Liver (tissue), 8 donors: ENCODE measurements at regions not wholly inside any gene's neighbourhood (a gene's known extent, or its start where the extent isn't known, plus 50 kb on each side); places are given as distances from the start of the nearest gene placed in this dataset.

Source experiments
- DNase-seq: peaks from one replicate; pipeline ENCODE4 v3.0.0-alpha.2; 2017; ENCODE audit warnings: low spot score
- H3K27ac ChIP-seq, 2 donors: one replicate each; pipeline ENCODE4 v1.7.0; 2013; ENCODE audit warnings: inconsistent platforms in 2 of 2, low read length in 2 of 2, control low read depth in 1 of 2, low read depth in 1 of 2, mild to moderate bottlenecking in 1 of 2
- H3K27me3 ChIP-seq, 4 donors: one replicate each; pipeline versions ENCODE4 v1.6.1 to v1.7.0; 2013; ENCODE audit warnings: low read length in 3 of 4, inconsistent platforms in 1 of 4, mild to moderate bottlenecking in 1 of 4, moderate library complexity in 1 of 4; ENCODE audit not compliant: control insufficient read depth in 4 of 4, insufficient read depth in 4 of 4
- H3K36me3 ChIP-seq, 4 donors: one replicate each; pipeline versions ENCODE4 v1.6.1 to v1.7.0; 2013; ENCODE audit warnings: low read length in 3 of 4, mild to moderate bottlenecking in 3 of 4, low read depth in 1 of 4, moderate library complexity in 1 of 4; ENCODE audit not compliant: control insufficient read depth in 4 of 4, insufficient read depth in 3 of 4
- H3K4me1 ChIP-seq, 4 donors: one replicate each; pipeline versions ENCODE4 v1.6.1 to v1.7.0; 2013; ENCODE audit warnings: low read length in 3 of 4, mild to moderate bottlenecking in 3 of 4, moderate library complexity in 1 of 4; ENCODE audit not compliant: control insufficient read depth in 4 of 4, insufficient read depth in 4 of 4
- H3K4me3 ChIP-seq, 3 donors: one replicate each; pipeline versions ENCODE4 v1.6.1 to v1.7.0; 2013; ENCODE audit warnings: low read length in 3 of 3, control low read depth in 1 of 3, low read depth in 1 of 3, mild to moderate bottlenecking in 1 of 3
- H3K9ac ChIP-seq, 2 donors: one replicate each; pipeline ENCODE4 v1.7.0; 2013; ENCODE audit warnings: low read length in 2 of 2, mild to moderate bottlenecking in 2 of 2, moderate library complexity in 2 of 2, control low read depth in 1 of 2, low read depth in 1 of 2
- H3K9me3 ChIP-seq, 4 donors: one replicate each; pipeline versions ENCODE4 v1.6.1 to v1.7.0; 2013; ENCODE audit warnings: low read length in 3 of 4; ENCODE audit not compliant: control insufficient read depth in 4 of 4
- EGR1 ChIP-seq, 2 donors: IDR thresholded peaks; 2 replicates each; pipeline ENCODE4 v1.6.1; 2016 to 2018; ENCODE audit warnings: antibody characterized with exemption in 2 of 2, low read depth in 2 of 2
- FOXA1 ChIP-seq: IDR thresholded peaks from 2 replicates; pipeline ENCODE4 v1.6.1; 2016; ENCODE audit warnings: antibody characterized with exemption
- FOXA2 ChIP-seq: IDR thresholded peaks from 2 replicates; pipeline ENCODE4 v1.6.1; 2016; ENCODE audit warnings: antibody characterized with exemption
- GABPA ChIP-seq, 2 donors: IDR thresholded peaks in 1 of 2; conservative IDR thresholded peaks in 1 of 2; 2 replicates each; pipeline ENCODE4 v1.6.1; 2016; ENCODE audit warnings: antibody characterized with exemption in 2 of 2, mild to moderate bottlenecking in 1 of 2, moderate library complexity in 1 of 2
- HNF4A ChIP-seq, 2 donors: conservative IDR thresholded peaks; 2 replicates each; pipeline ENCODE4 v1.6.1; 2016; ENCODE audit warnings: antibody characterized with exemption in 2 of 2, mild to moderate bottlenecking in 2 of 2
- HNF4G ChIP-seq: IDR thresholded peaks from 2 replicates; pipeline ENCODE4 v1.6.1; 2016; ENCODE audit warnings: antibody characterized with exemption
- JUND ChIP-seq, 2 donors: IDR thresholded peaks; 2 replicates each; pipeline ENCODE4 v1.6.1; 2016; ENCODE audit warnings: antibody characterized with exemption in 2 of 2
- NR2F2 ChIP-seq: IDR thresholded peaks from 2 replicates; pipeline ENCODE4 v1.6.1; 2016; ENCODE audit warnings: antibody characterized with exemption
- RAD21 ChIP-seq, 2 donors: IDR thresholded peaks; 2 replicates each; pipeline ENCODE4 v1.6.1; 2016; ENCODE audit warnings: antibody characterized with exemption in 2 of 2, mild to moderate bottlenecking in 2 of 2
- RXRA ChIP-seq, 2 donors: IDR thresholded peaks; 2 replicates each; pipeline ENCODE4 v1.6.1; 2017 to 2018; ENCODE audit warnings: antibody characterized with exemption in 2 of 2, mild to moderate bottlenecking in 1 of 2
- SP1 ChIP-seq: IDR thresholded peaks from 2 replicates; pipeline ENCODE4 v1.6.1; 2018; ENCODE audit warnings: antibody characterized with exemption, mild to moderate bottlenecking
- TAF1 ChIP-seq: conservative IDR thresholded peaks from 2 replicates; pipeline ENCODE4 v1.6.1; 2016; ENCODE audit warnings: antibody characterized with exemption, mild to moderate bottlenecking
- WGBS: extraction: QIAGEN DNeasy Blood & Tissue Kit; methylation state at CpG from one replicate; pipeline ENCODE4 v1.1.7; 2013; 5-methylcytosine and 5-hydroxymethylcytosine counted together
- TF ChIP-seq, protein P1 (sequence below): fragments of 150-350 bp; IDR thresholded peaks from 2 replicates; pipeline ENCODE4 v1.5.1; 2017; ENCODE audit warnings: improper control_type of control experiment, low read depth, low read length; ENCODE audit not compliant: missing input control
- TF ChIP-seq, protein P2 (sequence below): IDR thresholded peaks from 2 replicates; pipeline ENCODE4 v1.6.1; 2016; ENCODE audit warnings: antibody characterized with exemption, mild to moderate bottlenecking
- TF ChIP-seq, protein P3 (sequence below): IDR thresholded peaks from 2 replicates; pipeline ENCODE4 v1.6.1; 2016; ENCODE audit warnings: antibody characterized with exemption
- TF ChIP-seq, protein P4 (sequence below): IDR thresholded peaks from 2 replicates; pipeline ENCODE4 v1.6.1; 2016; ENCODE audit warnings: antibody characterized with exemption
- TF ChIP-seq, protein P5 (sequence below): IDR thresholded peaks from 2 replicates; pipeline ENCODE4 v1.6.1; 2016; ENCODE audit warnings: antibody characterized with exemption
- donor health status: healthy.
- donor health status: healthy.
- donor health status: healthy.
- donor health status: healthy.
- donor health status: healthy.

DNA sequence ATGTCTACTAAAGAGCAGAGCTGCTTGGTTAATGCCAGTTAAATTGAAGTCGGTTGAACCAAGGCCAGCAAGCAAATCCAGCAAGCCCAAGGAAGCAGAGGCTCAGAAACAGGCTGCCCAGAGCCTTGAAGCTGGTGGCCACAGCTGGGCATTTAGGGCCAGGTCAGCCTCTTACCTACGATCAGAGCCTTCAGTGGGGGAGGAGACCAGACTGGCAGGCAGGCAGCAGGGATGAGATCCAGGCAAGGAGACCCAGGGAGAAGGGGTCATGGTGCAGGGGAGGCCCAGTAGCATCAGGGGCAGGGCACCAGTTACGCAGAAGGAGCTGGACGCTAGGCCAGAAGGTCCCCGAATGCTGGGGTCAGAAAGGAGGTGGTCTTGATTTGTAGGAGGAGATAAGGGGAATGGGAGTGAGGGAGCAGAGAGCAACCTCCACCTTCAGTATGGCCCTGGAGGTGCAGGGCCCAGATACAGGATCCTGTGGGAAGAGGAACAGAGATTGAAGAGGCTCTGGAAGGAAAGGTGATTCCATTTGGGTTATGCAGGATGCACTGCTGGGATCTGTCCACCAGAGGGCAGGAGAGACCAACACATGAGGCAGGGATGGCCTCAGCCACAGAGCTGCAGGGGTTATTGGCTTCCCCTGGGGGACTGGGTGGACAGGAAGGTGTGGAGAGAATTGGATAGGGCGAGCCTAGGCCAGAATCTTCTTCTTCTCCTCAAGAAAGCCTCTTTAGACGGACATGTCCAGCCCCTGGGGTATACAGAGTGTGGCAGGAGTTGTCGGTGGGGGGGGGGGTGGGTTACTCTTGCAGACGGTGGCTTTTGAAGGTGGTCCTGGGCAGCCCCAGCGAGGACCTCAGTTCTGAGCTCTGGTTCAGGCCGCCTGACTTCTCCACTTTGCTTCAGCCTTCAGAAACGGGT, 132.6 kb upstream of the PODXL start:
- peaks cover 0 to 15% (median 3%) of the 10 kb centered on the region in 4 donors for H3K27me3 ChIP-seq

DNA sequence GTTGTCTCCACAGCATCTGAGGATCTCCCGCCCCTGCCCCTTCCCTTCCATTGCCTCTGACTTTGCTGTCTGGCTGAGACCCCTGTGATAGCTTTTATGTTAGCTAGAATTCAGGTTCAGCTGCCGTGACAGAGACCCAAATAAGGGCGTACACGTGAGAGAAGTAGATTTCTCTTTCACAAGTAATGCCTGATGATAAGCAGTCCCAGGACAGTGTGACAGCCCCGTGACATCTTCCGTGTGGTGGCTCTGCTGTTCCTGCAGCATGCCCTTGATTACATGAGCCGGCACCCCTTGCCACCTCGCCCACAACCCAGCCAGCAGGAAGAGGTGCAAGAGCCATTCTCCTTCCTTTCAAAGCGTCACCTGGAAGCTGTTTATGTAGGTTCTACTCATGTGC, 130.9 kb upstream of the PODXL start:
- Histone ChIP-seq H3K9ac (no peak overlapping the region), H3K36me3 (no peaks in the 10 kb centered on the region), H3K27me3 (peaks cover 0 to 15% (median 2%) of the 10 kb centered on the region in 4 donors), H3K27ac (no peak overlapping the region), H3K9me3 (no peaks in the 10 kb centered on the region), H3K4me1 (no peaks in the 10 kb centered on the region), H3K4me3 (no peak overlapping the region)
- DNase-seq = no peak
- no peak for TF ChIP-seq HNF4G
- no peak for TF ChIP-seq HNF4A (conservative IDR thresholded peaks at IDR 0.05)
- 64% methylated on average over 9 of the region's 9 CpGs for WGBS

More for the DNA sequence above, 132.6 kb upstream of the PODXL start:
- Histone ChIP-seq H3K4me3 (no peak overlapping the region), H3K27ac (no peak overlapping the region), H3K9me3 (no peaks in the 10 kb centered on the region), H3K36me3 (no peaks in the 10 kb centered on the region), H3K9ac (no peak overlapping the region), H3K4me1 (no peaks in the 10 kb centered on the region)
- TF ChIP-seq RAD21 (IDR thresholded peaks at IDR 0.05) = peak; percentile 87 to 93
- TF ChIP-seq FOXA2 = no peak
- TF ChIP-seq, protein P1, sequence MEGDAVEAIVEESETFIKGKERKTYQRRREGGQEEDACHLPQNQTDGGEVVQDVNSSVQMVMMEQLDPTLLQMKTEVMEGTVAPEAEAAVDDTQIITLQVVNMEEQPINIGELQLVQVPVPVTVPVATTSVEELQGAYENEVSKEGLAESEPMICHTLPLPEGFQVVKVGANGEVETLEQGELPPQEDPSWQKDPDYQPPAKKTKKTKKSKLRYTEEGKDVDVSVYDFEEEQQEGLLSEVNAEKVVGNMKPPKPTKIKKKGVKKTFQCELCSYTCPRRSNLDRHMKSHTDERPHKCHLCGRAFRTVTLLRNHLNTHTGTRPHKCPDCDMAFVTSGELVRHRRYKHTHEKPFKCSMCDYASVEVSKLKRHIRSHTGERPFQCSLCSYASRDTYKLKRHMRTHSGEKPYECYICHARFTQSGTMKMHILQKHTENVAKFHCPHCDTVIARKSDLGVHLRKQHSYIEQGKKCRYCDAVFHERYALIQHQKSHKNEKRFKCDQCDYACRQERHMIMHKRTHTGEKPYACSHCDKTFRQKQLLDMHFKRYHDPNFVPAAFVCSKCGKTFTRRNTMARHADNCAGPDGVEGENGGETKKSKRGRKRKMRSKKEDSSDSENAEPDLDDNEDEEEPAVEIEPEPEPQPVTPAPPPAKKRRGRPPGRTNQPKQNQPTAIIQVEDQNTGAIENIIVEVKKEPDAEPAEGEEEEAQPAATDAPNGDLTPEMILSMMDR = peak; percentile 95
- 54% methylated on average over 12 of the region's 12 CpGs for WGBS
- peak; percentile 71 for DNase-seq

DNA sequence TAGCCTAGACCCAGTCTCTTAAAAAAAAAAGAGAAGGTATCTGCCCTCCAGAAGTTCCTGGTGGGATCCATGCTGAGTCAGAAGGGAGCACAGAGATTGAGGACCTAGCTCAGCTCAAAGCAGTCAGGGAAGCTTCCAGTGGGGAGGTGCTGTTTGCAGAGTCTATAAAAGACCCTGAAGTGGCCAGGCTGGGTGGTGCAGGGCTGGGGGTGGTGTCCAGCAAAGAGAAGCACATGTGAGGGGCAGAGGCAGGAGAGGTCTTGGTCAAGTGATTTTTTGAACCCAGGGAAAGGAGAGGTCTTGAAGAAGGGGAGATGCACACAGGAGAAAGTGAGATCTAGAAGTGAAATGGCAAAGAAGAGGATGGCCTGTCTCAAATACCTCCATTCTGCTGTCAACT, 130.4 kb upstream of the PODXL start:
- no peaks in the 10 kb centered on the region for H3K9me3 ChIP-seq
- H3K27ac ChIP-seq = no peak overlapping the region
- no peaks in the 10 kb centered on the region for H3K36me3 ChIP-seq
- no peak overlapping the region for H3K4me3 ChIP-seq
- peaks cover 0 to 14% (median 2%) of the 10 kb centered on the region in 4 donors for H3K27me3 ChIP-seq
- no peak for DNase-seq
- no peak overlapping the region for H3K9ac ChIP-seq
- H3K4me1 ChIP-seq = no peaks in the 10 kb centered on the region
- TF ChIP-seq, protein P2, sequence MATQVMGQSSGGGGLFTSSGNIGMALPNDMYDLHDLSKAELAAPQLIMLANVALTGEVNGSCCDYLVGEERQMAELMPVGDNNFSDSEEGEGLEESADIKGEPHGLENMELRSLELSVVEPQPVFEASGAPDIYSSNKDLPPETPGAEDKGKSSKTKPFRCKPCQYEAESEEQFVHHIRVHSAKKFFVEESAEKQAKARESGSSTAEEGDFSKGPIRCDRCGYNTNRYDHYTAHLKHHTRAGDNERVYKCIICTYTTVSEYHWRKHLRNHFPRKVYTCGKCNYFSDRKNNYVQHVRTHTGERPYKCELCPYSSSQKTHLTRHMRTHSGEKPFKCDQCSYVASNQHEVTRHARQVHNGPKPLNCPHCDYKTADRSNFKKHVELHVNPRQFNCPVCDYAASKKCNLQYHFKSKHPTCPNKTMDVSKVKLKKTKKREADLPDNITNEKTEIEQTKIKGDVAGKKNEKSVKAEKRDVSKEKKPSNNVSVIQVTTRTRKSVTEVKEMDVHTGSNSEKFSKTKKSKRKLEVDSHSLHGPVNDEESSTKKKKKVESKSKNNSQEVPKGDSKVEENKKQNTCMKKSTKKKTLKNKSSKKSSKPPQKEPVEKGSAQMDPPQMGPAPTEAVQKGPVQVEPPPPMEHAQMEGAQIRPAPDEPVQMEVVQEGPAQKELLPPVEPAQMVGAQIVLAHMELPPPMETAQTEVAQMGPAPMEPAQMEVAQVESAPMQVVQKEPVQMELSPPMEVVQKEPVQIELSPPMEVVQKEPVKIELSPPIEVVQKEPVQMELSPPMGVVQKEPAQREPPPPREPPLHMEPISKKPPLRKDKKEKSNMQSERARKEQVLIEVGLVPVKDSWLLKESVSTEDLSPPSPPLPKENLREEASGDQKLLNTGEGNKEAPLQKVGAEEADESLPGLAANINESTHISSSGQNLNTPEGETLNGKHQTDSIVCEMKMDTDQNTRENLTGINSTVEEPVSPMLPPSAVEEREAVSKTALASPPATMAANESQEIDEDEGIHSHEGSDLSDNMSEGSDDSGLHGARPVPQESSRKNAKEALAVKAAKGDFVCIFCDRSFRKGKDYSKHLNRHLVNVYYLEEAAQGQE = no peak
- TF ChIP-seq SP1 (no peak), EGR1 (IDR thresholded peaks at IDR 0.05; ENCODE audit: low read depth in 2 of 2) (no peak), HNF4A (conservative IDR thresholded peaks at IDR 0.05) (no peak), TAF1 (no peak), JUND (IDR thresholded peaks at IDR 0.05) (no peak), FOXA1 (no peak), GABPA (IDR thresholded peaks at IDR 0.05 in 1 of 2, conservative IDR thresholded peaks at IDR 0.05 in 1 of 2) (no peak), FOXA2 (no peak), RXRA (IDR thresholded peaks at IDR 0.05) (no peak), RAD21 (IDR thresholded peaks at IDR 0.05) (no peak), NR2F2 (no peak)
- TF ChIP-seq, protein P3, sequence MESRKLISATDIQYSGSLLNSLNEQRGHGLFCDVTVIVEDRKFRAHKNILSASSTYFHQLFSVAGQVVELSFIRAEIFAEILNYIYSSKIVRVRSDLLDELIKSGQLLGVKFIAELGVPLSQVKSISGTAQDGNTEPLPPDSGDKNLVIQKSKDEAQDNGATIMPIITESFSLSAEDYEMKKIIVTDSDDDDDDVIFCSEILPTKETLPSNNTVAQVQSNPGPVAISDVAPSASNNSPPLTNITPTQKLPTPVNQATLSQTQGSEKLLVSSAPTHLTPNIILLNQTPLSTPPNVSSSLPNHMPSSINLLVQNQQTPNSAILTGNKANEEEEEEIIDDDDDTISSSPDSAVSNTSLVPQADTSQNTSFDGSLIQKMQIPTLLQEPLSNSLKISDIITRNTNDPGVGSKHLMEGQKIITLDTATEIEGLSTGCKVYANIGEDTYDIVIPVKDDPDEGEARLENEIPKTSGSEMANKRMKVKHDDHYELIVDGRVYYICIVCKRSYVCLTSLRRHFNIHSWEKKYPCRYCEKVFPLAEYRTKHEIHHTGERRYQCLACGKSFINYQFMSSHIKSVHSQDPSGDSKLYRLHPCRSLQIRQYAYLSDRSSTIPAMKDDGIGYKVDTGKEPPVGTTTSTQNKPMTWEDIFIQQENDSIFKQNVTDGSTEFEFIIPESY = no peak
- TF ChIP-seq, protein P4, sequence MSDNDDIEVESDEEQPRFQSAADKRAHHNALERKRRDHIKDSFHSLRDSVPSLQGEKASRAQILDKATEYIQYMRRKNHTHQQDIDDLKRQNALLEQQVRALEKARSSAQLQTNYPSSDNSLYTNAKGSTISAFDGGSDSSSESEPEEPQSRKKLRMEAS = no peak
- TF ChIP-seq, protein P1 = no peak
- TF ChIP-seq, protein P5, sequence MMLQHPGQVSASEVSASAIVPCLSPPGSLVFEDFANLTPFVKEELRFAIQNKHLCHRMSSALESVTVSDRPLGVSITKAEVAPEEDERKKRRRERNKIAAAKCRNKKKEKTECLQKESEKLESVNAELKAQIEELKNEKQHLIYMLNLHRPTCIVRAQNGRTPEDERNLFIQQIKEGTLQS = no peak
